Fibroblast of lung (primary cell): ENCODE measurements at regions not wholly inside any gene's neighbourhood (a gene's known extent, or its start where the extent isn't known, plus 50 kb on each side); places are given as distances from the start of the nearest gene placed in this dataset.

ENCODE experiments used
- DNase-seq, 2 donors: peaks; one replicate each; pipeline versions ENCODE4 v3.0.0 to v3.0.0-alpha.2; 2010; ENCODE audit warnings: low read depth in 2 of 2
- H2AFZ ChIP-seq: 2 replicates; pipeline ENCODE4 v1.5.1; 2012; ENCODE audit warnings: low read length, control low read depth, inconsistent platforms
- H3K27ac ChIP-seq: 2 replicates; pipeline ENCODE4 v1.5.1; 2011; ENCODE audit warnings: low read length, control low read depth; ENCODE audit not compliant: insufficient read depth
- H3K27me3 ChIP-seq: 2 replicates; pipeline ENCODE4 v1.5.1; 2011; ENCODE audit warnings: mild to moderate bottlenecking, low read length; ENCODE audit not compliant: control insufficient read depth, insufficient read depth
- H3K36me3 ChIP-seq: 2 replicates; pipeline ENCODE4 v1.5.1; 2011; ENCODE audit warnings: low read length; ENCODE audit not compliant: control insufficient read depth, insufficient read depth
- H3K4me1 ChIP-seq: 2 replicates; pipeline ENCODE4 v1.5.1; 2011; ENCODE audit warnings: low read length; ENCODE audit not compliant: control insufficient read depth, insufficient read depth; ENCODE audit errors: extremely low read depth
- H3K4me2 ChIP-seq: 2 replicates; pipeline ENCODE4 v1.5.1; 2011; ENCODE audit warnings: low read length, control low read depth; ENCODE audit not compliant: insufficient read depth; ENCODE audit errors: extremely low read depth
- H3K4me3 ChIP-seq, 4 experiments: fragments of 200-600 bp in 1 of 4; sonication (generic) in 1 of 4; replicated peaks in 1 of 4; 2 replicates each; pipeline ENCODE4 v1.5.1; 2011 to 2016; ENCODE audit warnings: low read length in 4 of 4, low read depth in 3 of 4, mild to moderate bottlenecking in 3 of 4, control low read depth in 2 of 4, inconsistent platforms in 1 of 4, mixed read lengths in 1 of 4; ENCODE audit not compliant: insufficient read depth in 1 of 4; ENCODE audit errors: control extremely low read depth in 1 of 4
- H3K79me2 ChIP-seq: 2 replicates; pipeline ENCODE4 v1.5.1; 2012; ENCODE audit warnings: mild to moderate bottlenecking, low read length, inconsistent platforms; ENCODE audit not compliant: control insufficient read depth, insufficient read depth
- H3K9ac ChIP-seq: 2 replicates; pipeline ENCODE4 v1.5.1; 2011; ENCODE audit warnings: mild to moderate bottlenecking, low read length, control low read depth; ENCODE audit not compliant: insufficient read depth
- H3K9me3 ChIP-seq: 2 replicates; pipeline ENCODE4 v1.5.1; 2012; ENCODE audit warnings: low read depth, low read length; ENCODE audit not compliant: control insufficient read depth, insufficient read depth
- H4K20me1 ChIP-seq: 2 replicates; pipeline ENCODE4 v1.5.1; 2011; ENCODE audit warnings: low read length; ENCODE audit not compliant: control insufficient read depth, insufficient read depth; ENCODE audit errors: extremely low read depth
- CTCF ChIP-seq, 2 donors: IDR thresholded peaks in 1 of 2; conservative IDR thresholded peaks in 1 of 2; 1 replicate in 1 of 2; 2 replicates in 1 of 2; pipeline ENCODE4 v1.5.1; 2011 to 2012; ENCODE audit warnings: low read length in 2 of 2, control low read depth in 1 of 2, inconsistent platforms in 1 of 2, low read depth in 1 of 2, mild to moderate bottlenecking in 1 of 2
- EZH2 ChIP-seq: IDR thresholded peaks from 2 replicates; pipeline ENCODE4 v1.5.1; 2012; ENCODE audit warnings: low read length, control low read depth, mild to moderate bottlenecking; ENCODE audit errors: missing control alignments

- Histone ChIP-seq H4K20me1 (no peaks in the 10 kb centered on the region), H2AFZ (no peak overlapping the region), H3K4me3 (no peak overlapping the region), H3K36me3 (no peaks in the 10 kb centered on the region), H3K9me3 (no peaks in the 10 kb centered on the region), H3K27ac (no peak overlapping the region), H3K4me1 (no peaks in the 10 kb centered on the region), H3K9ac (no peak overlapping the region), H3K79me2 (no peaks in the 10 kb centered on the region), H3K27me3 (no peaks in the 10 kb centered on the region), H3K4me2 (no peak overlapping the region)
- TF ChIP-seq CTCF (conservative IDR thresholded peaks at IDR 0.05 in 1 of 2, IDR thresholded peaks at IDR 0.05 in 1 of 2; ENCODE audit: low read depth in 1 of 2, low read length in 2 of 2) (no peak), EZH2 (no peak)
- DNase-seq, result no peak
Measured at GRCh38 chr3:76643623-76644304, 396.1 kb upstream of the ROBO2 start.

- no peak overlapping the region for H3K4me3 ChIP-seq
- TF ChIP-seq EZH2 (no peak), CTCF (conservative IDR thresholded peaks at IDR 0.05 in 1 of 2, IDR thresholded peaks at IDR 0.05 in 1 of 2; ENCODE audit: low read depth in 1 of 2, low read length in 2 of 2) (no peak)
Measured at GRCh38 chr3:76644305-76644675, 395.6 kb upstream of the ROBO2 start.

GRCh38 chr3:76645724-76646123, 394.2 kb upstream of the ROBO2 start:
- Histone ChIP-seq H3K27me3 (no peaks in the 10 kb centered on the region), H2AFZ (no peak overlapping the region), H3K9me3 (no peaks in the 10 kb centered on the region), H3K36me3 (no peaks in the 10 kb centered on the region), H3K79me2 (no peaks in the 10 kb centered on the region), H3K4me3 (no peak overlapping the region), H3K9ac (no peak overlapping the region), H3K4me2 (no peak overlapping the region), H4K20me1 (no peaks in the 10 kb centered on the region), H3K4me1 (no peaks in the 10 kb centered on the region), H3K27ac (no peak overlapping the region)
- no peak for TF ChIP-seq CTCF (conservative IDR thresholded peaks at IDR 0.05 in 1 of 2, IDR thresholded peaks at IDR 0.05 in 1 of 2; ENCODE audit: low read depth in 1 of 2, low read length in 2 of 2)
- no peak for TF ChIP-seq EZH2
- no peak for DNase-seq

More at GRCh38 chr3:76644305-76644675, 395.6 kb upstream of the ROBO2 start:
- no peaks in the 10 kb centered on the region for H4K20me1 ChIP-seq
- no peak for DNase-seq
- H2AFZ ChIP-seq, result no peak overlapping the region
- H3K9ac ChIP-seq, result no peak overlapping the region
- no peaks in the 10 kb centered on the region for H3K27me3 ChIP-seq
- no peaks in the 10 kb centered on the region for H3K9me3 ChIP-seq
- H3K4me1 ChIP-seq, result no peaks in the 10 kb centered on the region
- H3K27ac ChIP-seq, result no peak overlapping the region
- H3K79me2 ChIP-seq, result no peaks in the 10 kb centered on the region
- H3K4me2 ChIP-seq, result no peak overlapping the region
- no peaks in the 10 kb centered on the region for H3K36me3 ChIP-seq
